ENCODE measurements at regions not wholly inside any gene's neighbourhood (a gene's known extent, or its start where the extent isn't known, plus 50 kb on each side); places are given as distances from the start of the nearest gene placed in this dataset.

DNA sequence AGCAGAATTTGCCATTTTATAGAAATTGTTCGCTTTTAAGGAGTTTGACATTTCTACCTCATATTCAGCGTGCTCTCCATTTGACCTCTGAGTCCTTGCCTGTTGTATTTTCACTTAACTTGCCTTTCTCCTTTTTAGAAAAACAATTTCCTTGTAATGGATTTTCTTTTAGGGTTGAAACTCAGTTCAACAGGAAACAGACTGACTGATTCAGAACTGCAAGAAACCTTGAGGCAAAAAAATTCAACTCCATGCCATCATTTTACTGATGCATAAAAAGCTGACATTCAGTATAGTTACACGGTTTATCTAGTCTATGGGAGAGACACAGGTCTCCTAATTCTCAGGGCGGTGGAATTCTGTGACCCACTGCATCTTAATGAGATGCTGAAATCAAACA, 59.8 kb downstream of the MRPS30 start:
- no peak for DNase-seq

DNA sequence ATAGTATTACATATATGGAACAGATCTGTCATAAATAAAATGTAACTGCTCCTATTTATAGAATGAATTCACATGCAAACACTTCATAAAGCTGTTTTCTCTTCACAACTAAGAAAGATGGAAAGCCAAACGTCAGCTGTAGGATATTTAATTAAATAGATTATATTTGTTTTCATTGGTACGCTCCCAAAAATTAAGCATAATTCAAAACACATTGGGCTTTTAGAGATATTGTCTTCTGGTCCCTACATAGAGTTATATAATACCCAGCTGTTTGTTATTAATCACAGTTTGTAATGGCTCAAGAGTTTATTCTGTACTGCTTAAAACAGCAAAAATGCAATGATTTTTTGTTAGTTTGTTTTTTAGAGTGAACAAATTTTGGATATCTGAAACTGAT, 61.2 kb downstream of the MRPS30 start:
- no peak for DNase-seq

DNA sequence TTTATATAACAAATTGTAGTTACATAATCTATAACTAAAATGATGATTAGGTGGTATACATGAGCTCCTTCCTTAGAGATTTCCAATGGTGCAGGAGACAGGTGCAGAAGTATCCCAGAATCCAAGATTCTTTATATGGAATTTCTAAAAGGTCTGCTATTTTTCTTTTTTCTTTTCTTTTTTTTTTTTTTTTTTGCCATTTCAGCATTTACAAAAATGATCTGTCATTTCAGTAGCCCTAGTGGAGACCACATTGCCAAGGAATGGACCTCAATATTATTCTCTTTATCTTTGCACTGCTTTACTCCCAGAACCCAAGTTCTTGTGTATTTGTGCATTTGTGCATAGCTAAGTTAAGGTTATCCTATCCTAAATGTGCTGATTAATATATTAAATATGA, 61.7 kb downstream of the MRPS30 start:
- DNase-seq = no peak

DNA sequence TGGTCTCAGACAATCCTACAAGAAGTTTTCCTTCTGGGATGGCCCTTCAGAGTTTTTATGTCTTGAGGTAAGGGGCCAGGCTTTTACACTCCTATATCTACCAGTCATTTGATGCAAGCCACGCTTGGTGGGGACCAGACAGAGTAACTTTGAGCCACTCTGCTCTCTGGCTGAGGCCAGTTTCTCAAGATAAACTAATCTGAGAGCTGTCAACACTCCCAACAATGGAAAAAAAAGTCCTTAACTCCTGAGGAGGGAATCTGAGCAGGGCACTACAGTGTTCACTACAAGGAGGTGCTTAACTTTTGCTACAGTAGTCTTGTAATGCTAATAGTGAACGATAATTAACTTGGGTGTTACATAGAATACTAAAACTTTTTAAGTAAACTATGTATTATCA, 62.7 kb downstream of the MRPS30 start:
- DNase-seq = no peak

DNA sequence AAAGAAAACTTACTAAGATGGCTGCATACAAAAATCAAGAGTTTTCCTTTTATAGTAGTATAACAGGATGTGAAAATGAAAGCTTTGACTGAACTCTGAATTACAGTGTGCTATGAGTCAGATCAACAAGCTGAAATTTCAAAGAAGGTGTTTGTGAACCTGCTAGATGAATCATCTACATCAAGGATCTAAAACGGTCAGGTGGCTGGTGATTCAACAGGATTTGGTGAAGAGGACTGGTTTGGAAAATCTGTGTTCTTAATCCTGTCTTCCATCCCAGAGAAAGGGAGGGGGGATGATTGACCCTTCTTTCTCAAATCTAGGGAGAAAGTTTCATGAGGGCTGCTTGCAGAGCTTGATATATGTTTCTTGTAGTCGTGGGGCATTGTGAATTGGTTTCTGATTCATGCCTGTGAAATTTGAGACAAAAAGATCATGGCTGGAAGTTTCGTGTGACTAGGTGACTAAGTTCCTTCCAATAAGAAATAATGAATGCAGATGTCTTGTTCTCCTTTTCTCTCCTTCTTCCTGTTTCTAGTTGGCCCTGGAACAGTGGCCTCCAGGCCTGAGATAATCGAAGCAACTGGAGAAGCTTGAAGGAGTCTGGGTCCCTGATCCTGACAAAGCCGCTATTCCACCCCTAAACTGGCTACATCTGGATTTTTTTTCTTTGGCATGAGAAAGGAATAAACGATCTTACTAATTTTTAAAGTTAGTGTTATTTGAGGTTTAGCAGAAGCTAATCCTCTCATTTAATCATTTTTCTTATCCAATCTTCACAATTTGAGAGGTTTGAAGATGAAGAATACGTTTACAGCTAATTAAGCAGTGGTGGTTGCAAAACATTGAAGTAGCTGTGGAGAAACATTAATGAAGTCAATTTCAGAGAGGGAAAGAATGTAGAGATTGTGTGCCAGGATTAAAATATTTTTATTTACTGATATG, 67.2 kb downstream of the MRPS30 start:
- no peak for DNase-seq

DNA sequence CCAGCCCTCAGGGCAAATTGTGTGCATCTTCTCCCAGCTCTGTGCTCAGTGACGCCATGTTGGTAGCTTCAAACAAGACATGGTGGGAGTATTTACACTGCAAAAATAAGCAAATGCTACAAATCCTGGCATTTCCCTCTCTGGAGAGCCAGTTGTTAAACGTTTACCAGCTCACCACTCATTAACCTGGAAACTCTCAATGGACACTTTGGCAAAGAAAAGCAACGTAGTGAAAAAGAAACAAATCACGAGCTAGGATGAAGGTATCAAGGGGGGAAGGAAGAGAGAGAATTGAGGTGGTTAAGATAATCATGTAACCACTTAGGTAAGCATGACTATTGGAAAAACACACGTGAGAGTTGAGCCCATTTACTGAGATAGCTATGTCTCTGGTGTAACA, 72.5 kb downstream of the MRPS30 start:
- no peak for DNase-seq

DNA sequence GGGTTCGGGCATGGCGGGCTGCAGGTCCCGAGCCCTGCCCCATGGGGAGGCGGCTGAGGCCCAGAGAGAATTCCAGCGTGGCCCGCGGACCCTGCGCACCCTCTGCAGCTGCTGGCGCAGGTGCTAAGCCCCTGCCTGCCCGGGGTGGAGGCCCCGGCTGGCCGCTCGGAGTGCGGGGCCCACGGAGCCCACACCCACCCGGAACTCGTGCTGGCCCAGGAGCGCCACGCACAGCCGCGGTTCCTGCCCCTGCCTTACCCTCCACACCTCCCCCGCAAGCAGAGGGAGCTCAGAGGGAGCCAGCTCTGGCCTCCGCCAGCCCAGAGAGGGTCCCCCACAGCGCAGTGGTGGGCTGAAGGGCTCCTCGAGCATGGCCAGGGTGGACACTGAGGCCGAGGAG, 75.3 kb downstream of the MRPS30 start:
- DNase-seq = no peak

DNA sequence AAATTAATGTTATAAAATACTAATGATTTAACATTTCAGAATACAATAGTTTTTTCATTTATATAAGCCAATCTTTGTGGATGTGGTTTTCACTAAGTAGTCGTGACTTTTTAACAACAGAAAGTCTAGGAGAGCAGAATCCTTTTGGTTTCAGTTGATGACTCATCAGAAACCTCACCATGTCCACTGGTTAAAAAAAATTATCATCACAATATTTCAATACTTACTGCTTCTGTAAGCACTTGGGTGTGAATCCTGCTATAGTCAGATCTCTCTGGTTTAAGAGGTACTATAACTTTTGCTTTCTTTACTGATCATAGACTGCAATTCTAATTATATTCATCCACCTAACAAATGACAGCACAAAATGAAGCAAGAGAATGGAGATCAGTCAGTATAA, 77.2 kb downstream of the MRPS30 start:
- DNase-seq = no peak

DNA sequence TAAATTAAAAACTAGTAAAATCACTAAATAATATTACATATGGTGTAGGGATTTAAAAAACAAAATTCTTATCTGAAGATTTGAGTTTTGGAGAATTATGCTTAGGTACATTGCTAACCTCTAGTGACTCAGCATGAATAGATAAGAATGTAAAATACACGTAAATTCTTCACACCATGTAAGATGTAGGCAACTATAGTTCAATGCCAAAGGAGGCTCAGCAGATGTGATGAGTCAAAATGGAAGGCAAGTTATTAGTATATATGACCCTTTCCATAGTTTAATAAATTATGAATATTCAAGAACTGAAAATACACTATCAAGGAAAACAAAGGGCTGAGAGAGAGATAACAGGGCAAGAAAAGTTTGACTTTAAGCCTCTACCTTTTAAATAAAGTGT, 79.0 kb downstream of the MRPS30 start:
- DNase-seq = no peak

DNA sequence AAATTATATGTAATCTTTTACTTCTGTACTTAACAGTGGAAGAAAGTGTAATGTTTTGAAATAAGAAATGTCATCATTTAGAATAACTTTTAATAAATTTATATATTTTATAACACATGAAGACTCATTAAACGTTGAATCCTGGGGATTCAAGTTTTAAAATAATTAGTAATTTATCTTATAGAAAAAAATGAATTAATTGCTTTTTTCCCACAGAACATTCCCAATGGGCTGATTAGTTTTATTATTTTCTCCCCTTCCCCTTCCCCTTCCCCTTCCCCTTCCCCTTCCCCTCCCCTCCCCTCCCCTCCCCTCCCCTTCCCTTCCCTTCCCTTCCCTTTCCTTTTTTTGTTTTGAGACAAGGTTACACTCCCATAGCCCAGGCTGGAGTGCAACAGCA, 79.7 kb downstream of the MRPS30 start:
- DNase-seq = no peak

DNA sequence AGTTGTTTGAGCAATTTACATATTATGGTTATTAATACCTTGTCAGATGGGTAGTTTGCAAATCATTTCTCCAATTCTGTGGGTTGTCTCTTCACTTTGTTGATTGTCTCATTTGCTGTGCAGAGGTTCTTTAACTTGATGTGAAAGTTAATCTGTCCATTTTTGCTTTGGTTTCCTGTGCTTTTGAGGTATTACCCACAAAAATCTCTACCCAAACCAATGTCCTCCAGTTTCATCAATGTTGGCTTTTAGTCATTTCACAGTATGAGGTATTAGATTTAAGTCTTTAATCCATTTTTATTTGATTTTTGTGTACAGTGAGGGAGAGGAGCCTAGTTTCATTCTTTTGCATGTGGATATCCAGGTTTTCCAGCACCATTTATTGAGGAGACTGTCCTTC, 82.4 kb downstream of the MRPS30 start:
- DNase-seq = no peak

DNA sequence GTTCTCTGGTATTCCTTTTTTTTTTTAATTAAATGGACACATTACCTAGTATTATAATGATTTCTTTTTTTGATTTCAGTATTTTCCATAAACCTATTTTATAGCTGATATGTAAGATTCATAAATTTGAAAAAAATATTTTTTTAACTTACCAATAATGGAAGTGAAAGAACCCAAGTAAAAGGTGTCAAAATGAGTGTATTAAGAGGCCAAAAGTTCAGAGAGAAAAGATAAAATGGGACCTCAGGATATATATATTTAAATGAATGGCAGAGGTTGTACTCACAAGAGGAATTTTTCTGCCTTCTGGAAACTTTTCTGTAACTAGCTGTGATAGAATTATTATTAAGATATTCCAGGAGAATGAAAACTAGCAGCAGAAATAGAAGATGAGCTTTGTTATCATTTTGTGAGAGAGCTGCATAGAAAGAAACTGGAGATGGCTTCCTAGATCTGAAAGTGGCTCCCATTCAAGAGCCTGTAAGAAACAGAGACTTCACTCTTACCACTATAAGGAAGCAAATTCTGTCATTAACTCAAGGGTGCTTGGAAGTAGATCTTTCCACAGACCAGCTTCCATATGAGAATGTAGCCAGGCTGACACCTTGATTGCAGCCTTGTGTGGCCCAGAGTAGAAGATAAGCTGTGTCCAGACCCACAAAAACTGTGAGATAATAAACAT, 91.7 kb downstream of the MRPS30 start:
- no peak for DNase-seq

DNA sequence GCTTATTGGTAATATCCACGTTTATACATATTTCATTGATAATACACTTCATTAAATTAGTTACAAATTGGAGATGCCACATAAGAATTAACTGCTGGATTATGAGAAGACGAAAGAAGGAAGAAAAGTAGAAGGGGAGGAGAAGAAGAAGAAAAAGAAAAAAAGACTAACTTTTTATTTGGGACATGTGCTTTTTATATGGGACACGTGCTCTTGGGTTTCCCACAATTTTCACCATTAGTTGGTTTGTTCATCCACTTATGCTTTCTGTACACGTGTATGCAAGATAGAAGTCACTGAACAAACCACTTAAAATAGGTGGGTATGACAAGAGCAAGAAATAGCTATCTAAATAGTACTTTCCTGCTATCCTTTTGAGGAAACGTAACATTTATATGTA, 98.6 kb downstream of the MRPS30 start:
- DNase-seq = no peak

DNA sequence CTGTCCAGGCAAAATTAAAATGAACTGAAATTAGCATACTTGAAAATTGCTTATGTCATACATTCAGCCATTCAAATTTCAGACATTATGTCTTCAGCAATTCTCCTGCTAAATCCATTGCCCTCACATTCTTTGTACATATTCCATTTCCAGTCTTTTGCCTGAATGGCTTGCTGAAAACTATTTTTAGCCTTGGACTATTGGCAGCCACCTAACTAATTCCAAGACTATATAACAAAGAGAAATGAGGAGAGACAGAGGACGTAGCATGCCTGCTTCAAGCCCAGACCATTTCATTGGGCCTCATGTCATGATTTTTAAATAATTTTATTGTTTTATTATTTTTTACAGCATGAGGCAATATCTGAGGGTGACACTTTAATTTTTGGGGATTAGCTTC, 100.3 kb downstream of the MRPS30 start:
- no peak for DNase-seq

DNA sequence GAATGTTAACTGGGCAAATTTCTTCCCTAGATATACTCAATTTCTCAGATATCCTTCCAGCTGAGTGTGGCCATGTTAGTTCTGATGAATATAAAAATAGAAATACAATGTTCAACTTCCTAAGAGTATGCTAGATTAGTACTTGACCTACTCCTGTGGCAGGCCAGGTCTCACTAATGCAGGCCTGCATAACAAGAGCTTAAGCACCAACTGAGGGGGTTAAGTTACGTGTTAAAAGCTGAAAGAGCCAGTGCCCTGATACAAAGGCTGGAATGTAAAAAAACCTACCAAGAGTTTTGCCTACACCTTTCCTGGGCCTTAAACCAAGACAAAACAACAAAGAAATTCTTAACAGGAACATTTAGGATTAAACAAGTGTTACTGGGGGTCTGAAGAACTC, 102.8 kb downstream of the MRPS30 start:
- DNase-seq = no peak

DNA sequence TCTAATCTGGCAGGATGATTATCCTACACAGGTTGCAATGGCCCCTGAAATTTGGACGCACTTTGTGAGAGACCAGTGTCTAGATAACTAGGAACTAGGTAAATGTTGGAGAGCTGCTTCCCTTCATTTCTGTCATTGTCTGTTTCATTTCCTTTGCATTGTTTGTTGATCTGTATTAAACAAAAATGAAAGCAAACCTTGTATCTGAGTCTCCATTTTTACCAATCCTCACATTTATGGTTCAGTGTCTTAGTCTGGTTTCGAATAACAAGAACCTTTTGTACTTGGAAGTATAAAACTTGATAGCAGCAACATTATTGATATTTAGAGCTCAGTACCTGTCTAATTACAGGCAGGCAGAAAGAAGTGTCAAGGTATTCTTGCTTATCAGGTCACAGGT, 105.5 kb downstream of the MRPS30 start:
- no peak for DNase-seq

DNA sequence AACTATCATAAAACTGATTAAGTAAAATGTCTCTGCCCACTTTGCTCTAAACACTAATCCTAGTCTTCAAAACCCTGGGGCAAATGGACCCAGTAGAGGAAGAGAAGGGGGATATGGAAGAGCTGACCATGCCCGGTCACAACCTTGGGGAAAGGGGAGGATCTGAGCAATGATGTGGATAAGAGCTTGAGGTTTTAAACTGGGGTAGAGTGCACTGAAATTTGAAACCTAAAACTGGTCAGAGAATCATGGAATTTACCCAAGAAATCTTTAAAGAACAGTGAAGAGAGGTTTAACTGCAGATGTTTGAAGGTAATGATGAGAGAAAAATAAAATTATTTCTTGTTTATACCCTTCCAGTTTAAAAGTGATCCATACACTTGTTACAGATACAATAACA, 110.8 kb downstream of the MRPS30 start:
- no peak for DNase-seq

DNA sequence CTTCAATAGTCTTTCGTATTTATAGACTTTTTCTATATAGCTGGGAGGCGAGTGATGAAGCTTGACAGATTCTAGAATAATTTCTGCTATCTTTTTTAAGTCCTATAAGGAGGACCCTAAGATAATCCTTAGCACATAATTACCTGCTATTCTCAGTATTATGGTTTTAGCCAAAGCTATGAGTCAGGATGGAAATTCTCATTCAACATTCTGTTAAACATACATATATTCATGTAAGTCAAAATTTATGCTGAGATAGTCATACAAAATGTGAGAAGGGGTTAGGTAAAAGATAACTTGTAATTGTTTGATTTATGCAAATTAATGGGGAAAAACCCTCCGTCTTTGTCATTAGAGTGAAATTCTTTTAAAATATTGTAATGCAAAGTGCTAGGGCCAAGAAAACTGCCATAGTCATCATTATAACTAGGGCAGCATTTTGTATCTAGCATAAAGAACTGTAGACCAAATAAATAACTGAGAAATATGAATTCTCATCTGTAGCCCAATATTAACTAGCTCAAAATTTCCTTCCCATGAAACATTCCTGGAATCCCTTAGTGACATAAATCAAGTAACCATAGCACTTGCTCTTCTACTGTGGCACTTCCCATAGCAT, 118.5 kb downstream of the MRPS30 start:
- DNase-seq = no peak

DNA sequence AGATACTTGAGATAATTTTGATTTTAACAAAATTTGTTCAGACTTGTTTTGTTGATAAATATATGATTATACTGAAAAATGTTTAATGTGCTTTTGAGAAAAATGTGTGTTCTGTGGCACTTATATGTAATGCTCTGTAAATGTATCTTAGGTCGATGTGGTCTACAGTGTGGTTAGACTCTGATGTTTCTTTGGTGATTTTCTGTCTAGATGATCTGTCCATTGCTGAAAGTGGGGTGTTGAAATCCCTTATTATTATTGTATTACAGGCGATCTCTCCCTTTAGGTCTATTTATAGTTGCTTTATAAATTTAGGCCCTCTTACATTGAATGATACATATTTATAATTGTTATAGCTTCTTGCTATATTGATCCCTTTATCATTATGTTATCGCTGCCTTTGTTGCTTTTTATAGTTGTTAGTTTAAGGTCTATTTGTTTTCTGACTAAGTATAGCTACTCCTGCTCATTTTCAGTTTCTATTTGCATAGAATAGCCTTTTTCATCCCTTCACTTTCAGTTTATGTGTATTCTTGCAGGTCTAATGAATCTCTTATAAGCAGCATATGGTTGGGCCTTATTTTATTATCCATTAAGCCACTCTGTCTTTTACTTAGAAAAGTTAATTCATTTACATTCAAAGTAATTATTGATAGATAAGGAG, 124.3 kb downstream of the MRPS30 start:
- no peak for DNase-seq

DNA sequence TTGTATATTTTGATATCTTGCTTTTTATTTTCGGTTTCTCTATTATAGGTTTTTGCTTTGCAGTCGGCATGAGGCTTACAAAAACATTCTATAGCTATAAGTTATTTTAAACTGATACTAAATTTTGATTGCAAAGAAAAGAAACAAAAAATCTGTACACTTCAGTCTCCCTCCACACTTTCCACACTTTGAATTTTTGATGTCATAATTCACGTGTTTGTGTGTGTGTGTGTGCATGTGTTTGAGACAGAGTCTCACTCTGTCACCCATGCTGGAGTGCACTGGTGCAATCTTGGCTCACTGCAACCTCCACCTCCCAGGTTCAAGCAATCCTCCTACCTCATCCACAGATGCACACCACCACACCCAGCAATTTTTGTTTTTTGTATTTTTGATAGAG, 124.9 kb downstream of the MRPS30 start:
- no peak for DNase-seq

DNA sequence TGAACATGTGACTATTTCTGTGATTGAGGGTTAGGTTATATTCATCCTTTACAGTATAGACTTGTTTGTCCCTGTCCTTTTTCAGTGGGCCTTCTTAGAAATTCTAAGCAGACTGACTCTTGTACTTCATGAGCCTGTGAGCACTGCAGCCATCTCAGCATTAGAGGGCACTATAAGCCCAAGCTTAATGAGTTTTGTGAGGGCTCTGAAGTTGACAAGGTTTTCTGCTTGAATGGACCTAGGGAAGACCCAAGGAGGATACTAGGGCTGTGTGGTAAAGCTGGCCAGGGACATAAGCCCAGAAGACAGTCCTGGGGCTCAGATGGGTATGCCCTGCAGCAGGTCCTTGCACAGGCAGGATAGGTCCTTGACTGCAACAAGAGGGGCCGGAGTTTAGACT, 126.5 kb downstream of the MRPS30 start:
- no peak for DNase-seq

DNA sequence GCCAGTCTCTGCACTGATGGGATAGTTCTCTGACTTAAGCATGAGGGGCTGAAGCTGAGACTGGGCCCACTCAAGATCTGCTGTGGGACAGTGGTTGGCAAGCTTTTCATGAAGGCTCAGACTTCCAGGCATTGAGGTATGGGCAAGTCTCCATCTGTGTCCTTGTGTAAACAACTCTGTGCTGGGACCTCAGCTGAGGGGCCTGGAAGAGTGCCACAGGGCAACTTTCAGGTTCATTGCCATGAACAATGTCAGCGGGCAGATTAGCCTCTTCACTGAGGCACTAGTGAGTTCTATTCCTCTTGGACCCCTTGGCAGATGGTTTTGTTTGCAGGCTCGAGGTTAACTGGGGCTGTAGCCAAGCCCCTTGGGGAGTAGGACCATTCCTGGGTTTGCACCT, 127.1 kb downstream of the MRPS30 start:
- DNase-seq = no peak

DNA sequence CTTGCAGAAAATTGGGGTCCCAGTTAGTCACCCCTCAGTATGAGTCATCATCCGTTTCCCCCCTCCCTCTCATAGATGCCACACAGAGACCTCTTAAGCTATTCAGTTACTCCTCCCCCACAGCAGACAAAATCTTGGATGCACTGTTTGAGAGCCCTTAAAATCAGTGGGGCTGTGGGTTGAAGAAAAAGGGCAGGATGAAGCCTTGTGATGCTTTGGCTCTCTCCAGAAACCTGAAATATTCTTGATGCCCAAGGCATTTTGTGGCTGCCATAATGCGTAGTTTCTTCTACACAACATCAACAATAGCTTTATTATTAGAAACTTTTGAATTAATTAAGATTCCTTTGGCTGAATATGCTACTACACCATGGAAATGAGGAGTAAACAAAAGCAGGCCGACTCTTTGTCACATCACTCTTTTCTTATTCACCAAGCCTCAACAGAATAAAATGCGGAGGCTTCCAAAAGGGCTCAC, 133.8 kb downstream of the MRPS30 start:
- DNase-seq = no peak

Data from GF-D8 (cell line).